Adrenal gland (tissue), 9 donors: ENCODE measurements at regions not wholly inside any gene's neighbourhood (a gene's known extent, or its start where the extent isn't known, plus 50 kb on each side); places are given as distances from the start of the nearest gene placed in this dataset.

Source experiments
- DNase-seq, 7 donors: peaks; one replicate each; pipeline ENCODE4 v3.0.0-alpha.2; 2019 to 2020
- H3K27ac ChIP-seq, 5 donors: fragments of 200-600 bp; sonication (generic) in 4 of 5; 1 replicate in 3 of 5; 2 replicates in 2 of 5; pipeline versions ENCODE4 v1.5.1 to v1.8.0; 2016 to 2020; ENCODE audit warnings: mild to moderate bottlenecking in 1 of 5
- H3K27me3 ChIP-seq: fragments of 200-600 bp; 2 replicates; pipeline ENCODE4 v1.8.0; 2021
- H3K36me3 ChIP-seq, 2 donors: fragments of 200-600 bp; replicated peaks in 1 of 2; 1 replicate in 1 of 2; 2 replicates in 1 of 2; pipeline versions ENCODE4 v1.5.1 to v1.8.0; 2018 to 2022
- H3K4me1 ChIP-seq, 2 donors: fragments of 200-600 bp; replicated peaks in 1 of 2; 1 replicate in 1 of 2; 2 replicates in 1 of 2; pipeline versions ENCODE4 v1.5.1 to v1.8.0; 2018 to 2021
- H3K4me3 ChIP-seq, 4 donors: fragments of 200-600 bp; sonication (generic) in 3 of 4; one replicate each; pipeline ENCODE4 v1.5.1; 2016 to 2018
- H3K9me3 ChIP-seq, 3 donors: fragments of 200-600 bp; sonication (generic) in 1 of 3; replicated peaks in 1 of 3; 1 replicate in 2 of 3; 2 replicates in 1 of 3; pipeline versions ENCODE4 v1.5.1 to v1.8.0; 2016 to 2021
- POLR2A ChIP-seq, 2 donors: fragments of 450-650 bp; IDR thresholded peaks; one replicate each; pipeline ENCODE4 v1.6.1; 2017; ENCODE audit warnings: antibody characterized with exemption in 2 of 2, mild to moderate bottlenecking in 2 of 2, moderate library complexity in 1 of 2
- WGBS, 4 donors: extraction: QIAGEN DNeasy Blood & Tissue Kit in 2 of 4; methylation state at CpG; one replicate each; pipeline versions ENCODE4 v1.1.5 to v1.1.7; 2013 to 2017; 5-methylcytosine and 5-hydroxymethylcytosine counted together
- intact Hi-C, 2 donors: fragments of 100-400 bp; cut with DNase I; formaldehyde crosslinking; loops; one replicate each; pipeline versions ENCODE4 v1.14.1 to v1.15.0; 2022 to 2023
- TF ChIP-seq, protein P1 (sequence below), 6 experiments: fragments of 450-650 bp in 4 of 6; fragments of 200-600 bp in 2 of 6; sonication (generic) in 1 of 6; IDR thresholded peaks; 1 replicate in 5 of 6; 2 replicates in 1 of 6; pipeline versions ENCODE4 v1.5.1 to v1.8.0; 2016 to 2021; ENCODE audit warnings: antibody characterized with exemption in 6 of 6, mild to moderate bottlenecking in 2 of 6, moderate library complexity in 1 of 6
- donor health status: healthy with polysubstance abuse.
- donor health status: Bipolar disorder and iron deficiency.
- donor health status: DM: yes; HTN: yes; CAD: no.
- donor health status: DM: no; HTN: no; CAD: no.
- donor health status: DM: no; HTN: no; CAD: no.

DNA sequence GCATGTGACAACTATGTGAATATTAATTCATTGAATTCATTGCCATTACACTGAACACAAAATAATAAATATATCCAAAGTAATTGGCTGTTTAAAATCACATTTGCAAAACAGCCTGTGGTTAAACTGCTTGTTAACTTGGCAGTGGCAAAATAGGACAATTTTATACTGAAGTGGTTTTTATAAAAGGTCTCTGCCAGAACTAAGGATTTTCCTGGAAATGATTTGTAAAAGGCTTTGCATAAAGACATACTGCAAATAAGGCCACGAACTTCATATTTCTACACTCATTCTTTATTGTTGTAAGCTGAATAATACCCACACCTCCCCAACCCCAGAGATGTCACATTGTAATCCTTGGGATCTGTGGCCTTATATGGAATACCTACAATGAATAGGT lies 370.3 kb upstream of the RGMB start:
- DNase-seq = no peak
- WGBS, 4 donors = 64 to 78% (median 73%) methylated on average over 1 of the region's 1 CpG
- H3K36me3 ChIP-seq = no peaks in the 10 kb centered on the region
- H3K4me3 ChIP-seq = no peak overlapping the region
- no peaks in the 10 kb centered on the region for H3K27me3 ChIP-seq
- H3K27ac ChIP-seq = no peak overlapping the region
- TF ChIP-seq, protein P1, sequence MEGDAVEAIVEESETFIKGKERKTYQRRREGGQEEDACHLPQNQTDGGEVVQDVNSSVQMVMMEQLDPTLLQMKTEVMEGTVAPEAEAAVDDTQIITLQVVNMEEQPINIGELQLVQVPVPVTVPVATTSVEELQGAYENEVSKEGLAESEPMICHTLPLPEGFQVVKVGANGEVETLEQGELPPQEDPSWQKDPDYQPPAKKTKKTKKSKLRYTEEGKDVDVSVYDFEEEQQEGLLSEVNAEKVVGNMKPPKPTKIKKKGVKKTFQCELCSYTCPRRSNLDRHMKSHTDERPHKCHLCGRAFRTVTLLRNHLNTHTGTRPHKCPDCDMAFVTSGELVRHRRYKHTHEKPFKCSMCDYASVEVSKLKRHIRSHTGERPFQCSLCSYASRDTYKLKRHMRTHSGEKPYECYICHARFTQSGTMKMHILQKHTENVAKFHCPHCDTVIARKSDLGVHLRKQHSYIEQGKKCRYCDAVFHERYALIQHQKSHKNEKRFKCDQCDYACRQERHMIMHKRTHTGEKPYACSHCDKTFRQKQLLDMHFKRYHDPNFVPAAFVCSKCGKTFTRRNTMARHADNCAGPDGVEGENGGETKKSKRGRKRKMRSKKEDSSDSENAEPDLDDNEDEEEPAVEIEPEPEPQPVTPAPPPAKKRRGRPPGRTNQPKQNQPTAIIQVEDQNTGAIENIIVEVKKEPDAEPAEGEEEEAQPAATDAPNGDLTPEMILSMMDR (IDR thresholded peaks at IDR 0.05) = no peak
- no peak for TF ChIP-seq POLR2A (IDR thresholded peaks at IDR 0.05)
- H3K9me3 ChIP-seq = no peaks in the 10 kb centered on the region
- no peaks in the 10 kb centered on the region for H3K4me1 ChIP-seq
- intact Hi-C loops = no loop called here

DNA sequence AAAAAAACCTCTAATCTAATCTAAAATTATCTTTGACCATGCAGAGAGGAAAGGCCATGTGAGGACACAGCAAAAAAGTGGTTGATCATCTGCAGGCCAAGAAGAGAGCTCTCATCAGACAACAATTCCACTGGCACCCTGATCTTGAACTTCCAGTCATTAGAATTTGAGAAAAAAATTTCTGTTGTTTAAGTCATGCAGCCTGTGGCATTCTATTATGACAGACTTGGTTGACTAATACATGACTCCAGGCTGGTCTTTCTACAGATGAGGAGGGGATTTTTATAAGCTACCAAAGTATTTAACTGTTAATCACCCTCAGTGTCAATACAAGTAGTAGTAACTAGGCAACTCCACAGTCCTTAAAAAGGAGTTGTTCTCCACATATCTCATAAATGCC lies 358.5 kb upstream of the RGMB start:
- intact Hi-C loops = no loop called here
- no peak overlapping the region for H3K27ac ChIP-seq
- no peak overlapping the region for H3K4me3 ChIP-seq
- TF ChIP-seq, protein P1 (IDR thresholded peaks at IDR 0.05) = no peak
- no peak for TF ChIP-seq POLR2A (IDR thresholded peaks at IDR 0.05)
- no peak for DNase-seq
- no peaks in the 10 kb centered on the region for H3K9me3 ChIP-seq
- H3K4me1 ChIP-seq = no peaks in the 10 kb centered on the region
- H3K36me3 ChIP-seq = no peaks in the 10 kb centered on the region
- H3K27me3 ChIP-seq = no peaks in the 10 kb centered on the region

DNA sequence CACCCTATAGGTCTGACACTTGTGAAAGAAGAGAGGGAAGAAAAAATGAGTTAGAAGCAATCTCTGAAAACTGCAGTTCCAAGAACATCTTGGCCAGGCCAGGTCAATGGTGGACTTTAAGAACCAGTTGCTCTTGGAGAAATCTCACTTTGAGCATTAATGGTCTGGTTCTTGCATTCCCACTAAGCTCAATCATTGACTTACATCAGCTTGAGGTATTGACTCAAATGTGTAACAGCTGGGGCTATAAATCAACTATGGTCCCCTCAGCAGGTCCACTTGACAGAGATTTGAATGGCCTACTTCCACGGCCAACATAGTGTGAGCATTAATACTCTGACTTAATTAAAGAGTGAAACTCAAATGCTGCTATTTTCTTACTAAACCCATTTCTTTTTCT lies 357.8 kb upstream of the RGMB start:
- WGBS, 4 donors = 86 to 100% (median 91%) methylated on average over 1 of the region's 1 CpG
- H3K36me3 ChIP-seq = no peaks in the 10 kb centered on the region

GRCh38 chr5:98416541-98416940 lies 356.9 kb upstream of the RGMB start:
- intact Hi-C loops = no loop called here

More for the DNA sequence above, 357.8 kb upstream of the RGMB start:
- TF ChIP-seq, protein P1 (IDR thresholded peaks at IDR 0.05) = no peak
- no peak for TF ChIP-seq POLR2A (IDR thresholded peaks at IDR 0.05)
- Histone ChIP-seq H3K27me3 (no peaks in the 10 kb centered on the region), H3K4me1 (no peaks in the 10 kb centered on the region), H3K9me3 (no peaks in the 10 kb centered on the region), H3K27ac (no peak overlapping the region), H3K4me3 (no peak overlapping the region)
- DNase-seq = no peak
- intact Hi-C loops = no loop called here

More at GRCh38 chr5:98416541-98416940, 356.9 kb upstream of the RGMB start:
- Histone ChIP-seq H3K27ac (no peak overlapping the region), H3K4me3 (no peak overlapping the region), H3K9me3 (no peaks in the 10 kb centered on the region), H3K27me3 (no peaks in the 10 kb centered on the region), H3K4me1 (no peaks in the 10 kb centered on the region), H3K36me3 (no peaks in the 10 kb centered on the region)
- no peak for TF ChIP-seq POLR2A (IDR thresholded peaks at IDR 0.05)
- TF ChIP-seq, protein P1 (IDR thresholded peaks at IDR 0.05) = no peak
- DNase-seq = no peak
